Ascending aorta (tissue), 2 donors: ENCODE measurements at regions not wholly inside any gene's neighbourhood (a gene's known extent, or its start where the extent isn't known, plus 50 kb on each side); places are given as distances from the start of the nearest gene placed in this dataset.

Source experiments
- DNase-seq, 2 donors: peaks; one replicate each; pipeline ENCODE4 v3.0.0-alpha.2; 2019; ENCODE audit warnings: low spot score in 2 of 2
- H3K27ac ChIP-seq, 2 donors: fragments of 200-600 bp; sonication (generic); one replicate each; pipeline ENCODE4 v1.5.1; 2016 to 2017; ENCODE audit warnings: mild to moderate bottlenecking in 1 of 2
- H3K27me3 ChIP-seq: fragments of 200-600 bp; sonication (generic); one replicate; pipeline ENCODE4 v1.5.1; 2017
- H3K36me3 ChIP-seq, 2 donors: fragments of 200-600 bp; sonication (generic); one replicate each; pipeline ENCODE4 v1.5.1; 2016
- H3K4me1 ChIP-seq, 2 donors: fragments of 200-600 bp; sonication (generic); one replicate each; pipeline ENCODE4 v1.5.1; 2016 to 2017; ENCODE audit warnings: mild to moderate bottlenecking in 1 of 2
- H3K4me3 ChIP-seq, 2 donors: fragments of 200-600 bp; sonication (generic); one replicate each; pipeline ENCODE4 v1.5.1; 2016 to 2017; ENCODE audit warnings: mild to moderate bottlenecking in 1 of 2
- H3K9me3 ChIP-seq, 2 donors: fragments of 200-600 bp; sonication (generic); one replicate each; pipeline ENCODE4 v1.5.1; 2016
- intact Hi-C: fragments of 100-400 bp; cut with DNase I; formaldehyde crosslinking; loops from one replicate; pipeline ENCODE4 v1.15.1; 2023
- TF ChIP-seq, protein P1 (sequence below), 3 experiments: fragments of 200-600 bp in 2 of 3; fragments of 450-650 bp in 1 of 3; sonication (generic) in 2 of 3; IDR thresholded peaks; one replicate each; pipeline ENCODE4 v1.5.1; 2016 to 2019; ENCODE audit warnings: antibody characterized with exemption in 3 of 3, mild to moderate bottlenecking in 1 of 3, moderate library complexity in 1 of 3

DNA sequence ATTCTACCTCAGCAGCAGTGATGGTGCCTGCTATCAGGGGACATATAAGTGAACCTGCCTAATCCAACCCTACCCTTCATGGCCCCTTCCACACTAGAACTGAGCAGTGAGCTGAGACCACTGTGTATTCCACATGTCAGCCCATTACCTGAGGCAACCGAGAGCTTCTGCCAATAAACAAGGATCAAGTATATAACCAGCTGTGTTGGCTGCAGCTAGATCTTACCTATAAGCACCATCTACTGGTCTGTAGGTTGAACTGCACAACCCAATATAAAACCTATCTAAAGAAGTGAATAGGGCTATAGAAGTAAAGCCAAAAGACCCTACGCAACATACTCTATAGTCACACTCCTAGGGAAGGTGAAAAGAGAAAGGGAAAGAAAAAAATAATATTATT lies 376.9 kb downstream of the HHIPL2 start:
- DNase-seq, result no peak
- Histone ChIP-seq H3K36me3 (no peaks in the 10 kb centered on the region), H3K27me3 (no peaks in the 10 kb centered on the region), H3K9me3 (peaks cover 4 to 13% of the 10 kb centered on the region in 2 donors), H3K27ac (no peak overlapping the region), H3K4me1 (no peaks in the 10 kb centered on the region), H3K4me3 (no peak overlapping the region)
- intact Hi-C loops, result no loop called here
- TF ChIP-seq, protein P1, sequence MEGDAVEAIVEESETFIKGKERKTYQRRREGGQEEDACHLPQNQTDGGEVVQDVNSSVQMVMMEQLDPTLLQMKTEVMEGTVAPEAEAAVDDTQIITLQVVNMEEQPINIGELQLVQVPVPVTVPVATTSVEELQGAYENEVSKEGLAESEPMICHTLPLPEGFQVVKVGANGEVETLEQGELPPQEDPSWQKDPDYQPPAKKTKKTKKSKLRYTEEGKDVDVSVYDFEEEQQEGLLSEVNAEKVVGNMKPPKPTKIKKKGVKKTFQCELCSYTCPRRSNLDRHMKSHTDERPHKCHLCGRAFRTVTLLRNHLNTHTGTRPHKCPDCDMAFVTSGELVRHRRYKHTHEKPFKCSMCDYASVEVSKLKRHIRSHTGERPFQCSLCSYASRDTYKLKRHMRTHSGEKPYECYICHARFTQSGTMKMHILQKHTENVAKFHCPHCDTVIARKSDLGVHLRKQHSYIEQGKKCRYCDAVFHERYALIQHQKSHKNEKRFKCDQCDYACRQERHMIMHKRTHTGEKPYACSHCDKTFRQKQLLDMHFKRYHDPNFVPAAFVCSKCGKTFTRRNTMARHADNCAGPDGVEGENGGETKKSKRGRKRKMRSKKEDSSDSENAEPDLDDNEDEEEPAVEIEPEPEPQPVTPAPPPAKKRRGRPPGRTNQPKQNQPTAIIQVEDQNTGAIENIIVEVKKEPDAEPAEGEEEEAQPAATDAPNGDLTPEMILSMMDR (IDR thresholded peaks at IDR 0.05), result peak in 1 of 3 experiments; percentile 15

DNA sequence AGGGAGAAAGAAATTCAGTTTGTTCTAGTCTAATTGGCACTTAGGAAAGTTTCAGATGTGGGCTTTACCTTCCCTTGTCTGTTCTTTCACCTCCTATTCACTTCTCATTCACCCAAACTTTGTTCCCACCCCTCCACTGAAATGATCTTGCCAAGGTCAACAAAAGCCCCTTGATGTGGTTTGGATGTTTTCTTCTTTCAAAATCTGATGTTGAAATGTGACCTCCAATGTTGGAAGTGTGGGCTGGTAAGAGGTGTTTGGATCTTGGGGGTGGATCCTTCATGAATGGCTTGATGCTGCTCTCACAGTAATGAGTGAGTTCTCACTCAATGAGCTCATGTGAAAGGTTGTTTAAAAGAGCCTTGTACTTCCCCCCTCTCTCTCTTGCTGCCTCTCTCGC lies 379.3 kb downstream of the HHIPL2 start:
- H3K4me1 ChIP-seq, result no peaks in the 10 kb centered on the region
- no peak overlapping the region for H3K4me3 ChIP-seq
- no peaks in the 10 kb centered on the region for H3K36me3 ChIP-seq
- intact Hi-C loops, result no loop called here
- no peak for DNase-seq
- peaks cover 4 to 13% of the 10 kb centered on the region in 2 donors for H3K9me3 ChIP-seq
- no peaks in the 10 kb centered on the region for H3K27me3 ChIP-seq
- no peak overlapping the region for H3K27ac ChIP-seq
- TF ChIP-seq, protein P1 (IDR thresholded peaks at IDR 0.05), result no peak

DNA sequence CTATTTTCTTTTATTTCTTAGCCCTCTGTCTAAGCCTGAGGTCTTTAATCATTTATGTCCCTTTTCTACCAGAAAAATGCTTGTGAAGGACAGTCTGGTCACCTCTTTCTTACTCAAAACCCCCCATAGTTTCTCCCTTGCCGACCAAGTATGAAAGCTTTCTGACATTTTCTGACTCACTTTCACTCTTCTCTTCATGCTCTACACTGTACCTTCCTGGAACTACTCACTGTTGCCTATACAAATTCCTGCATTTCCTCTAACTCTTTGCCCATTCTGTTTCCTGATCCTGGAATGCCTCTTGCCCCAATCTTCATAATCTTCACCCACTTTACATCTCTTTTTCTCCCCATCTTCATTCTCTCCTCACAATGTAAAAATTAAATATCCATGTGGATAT lies 380.0 kb downstream of the HHIPL2 start:
- Histone ChIP-seq H3K9me3 (peaks cover 4 to 13% of the 10 kb centered on the region in 2 donors), H3K36me3 (no peaks in the 10 kb centered on the region), H3K4me3 (no peak overlapping the region), H3K27ac (no peak overlapping the region), H3K27me3 (no peaks in the 10 kb centered on the region), H3K4me1 (no peaks in the 10 kb centered on the region)
- DNase-seq, result no peak
- intact Hi-C loops, result no loop called here
- TF ChIP-seq, protein P1 (IDR thresholded peaks at IDR 0.05), result no peak

DNA sequence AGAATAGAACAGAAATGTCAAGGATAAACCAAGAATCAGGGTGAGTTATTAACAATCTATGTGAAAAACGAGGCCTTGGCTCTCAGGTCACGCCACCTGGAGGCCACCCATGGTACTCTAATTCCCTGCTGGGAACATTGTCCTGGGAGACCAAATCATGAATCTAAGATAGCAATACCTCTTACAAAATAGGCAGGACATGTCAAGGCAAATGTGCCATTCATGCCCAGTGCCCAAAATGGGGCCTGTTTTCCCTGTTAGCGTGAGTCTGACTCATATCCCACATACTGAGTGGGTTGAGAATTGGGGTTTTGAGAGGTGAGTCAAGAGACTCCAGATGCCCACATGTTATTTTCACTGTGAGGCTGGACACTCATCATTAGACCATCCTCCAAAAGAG lies 380.8 kb downstream of the HHIPL2 start:
- intact Hi-C loops, result no loop called here
- no peaks in the 10 kb centered on the region for H3K27me3 ChIP-seq

DNA sequence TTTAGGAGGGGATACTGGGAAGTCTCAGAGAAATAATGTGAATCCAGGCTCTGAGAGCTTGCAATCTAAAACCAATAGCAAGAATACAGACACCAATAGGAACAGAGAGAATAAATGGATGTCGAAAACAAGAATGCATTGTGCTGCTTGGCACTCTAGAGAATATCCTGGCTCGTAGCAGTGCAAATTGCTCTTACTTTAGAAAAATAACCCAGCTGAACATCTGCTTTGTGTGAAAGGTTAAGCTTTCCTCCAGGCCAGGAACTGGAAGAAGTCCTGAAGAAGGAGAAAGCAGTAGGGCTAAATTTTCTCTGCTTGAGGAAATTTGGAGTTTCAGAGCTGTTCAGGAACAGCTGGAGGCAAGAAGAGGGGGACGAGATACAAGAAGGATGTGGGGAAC lies 382.3 kb downstream of the HHIPL2 start:
- Histone ChIP-seq H3K9me3 (no peaks in the 10 kb centered on the region), H3K36me3 (no peaks in the 10 kb centered on the region), H3K27ac (no peak overlapping the region), H3K4me3 (no peak overlapping the region), H3K4me1 (no peaks in the 10 kb centered on the region), H3K27me3 (no peaks in the 10 kb centered on the region)
- intact Hi-C loops, result no loop called here
- no peak for DNase-seq
- TF ChIP-seq, protein P1 (IDR thresholded peaks at IDR 0.05), result no peak

More for the DNA sequence above, 380.8 kb downstream of the HHIPL2 start:
- Histone ChIP-seq H3K36me3 (no peaks in the 10 kb centered on the region), H3K9me3 (peaks cover 4 to 10% of the 10 kb centered on the region in 2 donors), H3K4me3 (no peak overlapping the region), H3K27ac (no peak overlapping the region), H3K4me1 (no peaks in the 10 kb centered on the region)
- DNase-seq, result no peak
- TF ChIP-seq, protein P1 (IDR thresholded peaks at IDR 0.05), result peak in 1 of 3 experiments; percentile 18

DNA sequence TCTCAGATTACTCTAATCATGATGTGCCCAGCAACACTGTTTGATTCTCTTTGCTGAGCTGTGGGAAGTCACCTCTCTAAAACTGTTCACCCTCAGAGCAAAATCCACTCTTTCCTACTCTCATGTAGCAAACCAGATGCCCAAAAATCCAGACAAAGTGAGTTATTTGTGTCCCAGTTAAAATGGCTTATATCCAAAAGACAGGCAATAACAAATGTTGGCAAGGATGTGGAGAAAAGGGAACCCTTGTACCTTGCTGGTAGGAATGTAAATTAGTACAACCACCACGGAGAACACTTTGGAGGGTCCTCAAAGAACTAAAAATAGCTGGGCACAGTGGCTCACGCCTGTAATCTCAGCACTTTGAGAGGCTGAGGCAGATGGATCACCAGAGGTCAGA lies 384.0 kb downstream of the HHIPL2 start:
- Histone ChIP-seq H3K36me3 (no peaks in the 10 kb centered on the region), H3K9me3 (no peaks in the 10 kb centered on the region), H3K4me1 (no peaks in the 10 kb centered on the region), H3K27ac (no peak overlapping the region), H3K27me3 (no peaks in the 10 kb centered on the region), H3K4me3 (no peak overlapping the region)
- TF ChIP-seq, protein P1 (IDR thresholded peaks at IDR 0.05), result no peak
- DNase-seq, result no peak
- intact Hi-C loops, result no loop called here
